Body of pancreas (tissue), 4 donors: ENCODE measurements at regions not wholly inside any gene's neighbourhood (a gene's known extent, or its start where the extent isn't known, plus 50 kb on each side); places are given as distances from the start of the nearest gene placed in this dataset.

Experiments used
- ATAC-seq: fragments of 150-250 bp; one replicate; pipeline ENCODE4 v1.9.1; 2016
- DNase-seq, 4 donors: peaks; one replicate each; pipeline ENCODE4 v3.0.0-alpha.2; 2019
- H3K27ac ChIP-seq, 4 donors: fragments of 200-600 bp; sonication (generic); 1 replicate in 3 of 4; 2 replicates in 1 of 4; pipeline versions ENCODE4 v1.5.1 to v1.6.1; 2016 to 2019; ENCODE audit warnings: mild to moderate bottlenecking in 1 of 4, mixed read lengths in 1 of 4, moderate library complexity in 1 of 4
- H3K27me3 ChIP-seq, 2 donors: fragments of 200-600 bp; sonication (generic); one replicate each; pipeline ENCODE4 v1.6.0; 2016; ENCODE audit warnings: mild to moderate bottlenecking in 1 of 2
- H3K36me3 ChIP-seq, 2 donors: fragments of 200-600 bp; sonication (generic); replicated peaks in 1 of 2; 2 replicates each; pipeline ENCODE4 v1.5.1; 2016; ENCODE audit warnings: low read depth in 2 of 2; ENCODE audit not compliant: insufficient read depth in 1 of 2
- H3K4me1 ChIP-seq: fragments of 200-600 bp; sonication (generic); one replicate; pipeline ENCODE4 v1.6.0; 2016
- H3K4me3 ChIP-seq, 2 donors: fragments of 200-600 bp; sonication (generic); 1 replicate in 1 of 2; 2 replicates in 1 of 2; pipeline ENCODE4 v1.5.1; 2016 to 2019
- H3K9me3 ChIP-seq, 3 donors: fragments of 200-600 bp; sonication (generic); 1 replicate in 2 of 3; 2 replicates in 1 of 3; pipeline ENCODE4 v1.5.1; 2016
- CTCF ChIP-seq, 7 experiments: fragments of 450-650 bp in 4 of 7; fragments of 200-600 bp in 3 of 7; sonication (generic) in 3 of 7; IDR thresholded peaks; one replicate each; pipeline ENCODE4 v1.5.1; 2016 to 2019; ENCODE audit warnings: antibody characterized with exemption in 7 of 7
- POLR2A ChIP-seq, 3 donors: fragments of 450-650 bp; IDR thresholded peaks; one replicate each; pipeline ENCODE4 v1.6.1; 2016; ENCODE audit warnings: antibody characterized with exemption in 3 of 3, mild to moderate bottlenecking in 2 of 3
- WGBS, 2 donors: methylation state at CpG; one replicate each; pipeline ENCODE4 v1.1.5; 2017; 5-methylcytosine and 5-hydroxymethylcytosine counted together
- intact Hi-C: fragments of 100-400 bp; cut with DNase I; formaldehyde crosslinking; loops from one replicate; pipeline ENCODE4 v1.15.1; 2023

GRCh38 chr16:64542152-64542551 lies 579.7 kb downstream of the CDH11 start:
- H3K4me3 ChIP-seq, result no peak overlapping the region
- 91 to 93% methylated on average over 2 of the region's 2 CpGs for WGBS, 2 donors
- no peaks in the 10 kb centered on the region for H3K27me3 ChIP-seq
- ATAC-seq, result no peak
- H3K27ac ChIP-seq, result no peak overlapping the region
- no peaks in the 10 kb centered on the region for H3K9me3 ChIP-seq
- intact Hi-C loops, result no loop called here
- no peak for DNase-seq
- H3K36me3 ChIP-seq, result no peaks in the 10 kb centered on the region
- TF ChIP-seq CTCF (IDR thresholded peaks at IDR 0.05) (no peak), POLR2A (IDR thresholded peaks at IDR 0.05) (no peak)
- no peaks in the 10 kb centered on the region for H3K4me1 ChIP-seq

- WGBS, 2 donors, result 71 to 88% methylated on average over 2 of the region's 2 CpGs
- no peak for ATAC-seq
Measured at GRCh38 chr16:64541621-64542020, 580.2 kb downstream of the CDH11 start.

GRCh38 chr16:64540434-64540833 lies 581.4 kb downstream of the CDH11 start:
- Histone ChIP-seq H3K36me3 (no peaks in the 10 kb centered on the region), H3K4me3 (no peak overlapping the region), H3K27ac (no peak overlapping the region), H3K4me1 (no peaks in the 10 kb centered on the region), H3K27me3 (no peaks in the 10 kb centered on the region), H3K9me3 (no peaks in the 10 kb centered on the region)
- intact Hi-C loops, result no loop called here
- DNase-seq (no peak), ATAC-seq (no peak)
- 58 to 71% methylated on average over 3 of the region's 3 CpGs for WGBS, 2 donors
- TF ChIP-seq CTCF (IDR thresholded peaks at IDR 0.05) (no peak), POLR2A (IDR thresholded peaks at IDR 0.05) (no peak)

More at GRCh38 chr16:64541621-64542020, 580.2 kb downstream of the CDH11 start:
- no peaks in the 10 kb centered on the region for H3K36me3 ChIP-seq
- H3K27me3 ChIP-seq, result no peaks in the 10 kb centered on the region
- no peak overlapping the region for H3K27ac ChIP-seq
- DNase-seq, result no peak
- no peak overlapping the region for H3K4me3 ChIP-seq
- no peaks in the 10 kb centered on the region for H3K4me1 ChIP-seq
- intact Hi-C loops, result no loop called here
- H3K9me3 ChIP-seq, result no peaks in the 10 kb centered on the region
- TF ChIP-seq CTCF (IDR thresholded peaks at IDR 0.05) (no peak), POLR2A (IDR thresholded peaks at IDR 0.05) (no peak)

GRCh38 chr16:64539811-64540371 lies 582.0 kb downstream of the CDH11 start:
- DNase-seq (no peak), ATAC-seq (no peak)
- intact Hi-C loops, result no loop called here
- 79 to 80% methylated on average over 4 of the region's 4 CpGs for WGBS, 2 donors
- H3K4me1 ChIP-seq, result no peaks in the 10 kb centered on the region
- H3K27ac ChIP-seq, result no peak overlapping the region
- TF ChIP-seq POLR2A (IDR thresholded peaks at IDR 0.05) (no peak), CTCF (IDR thresholded peaks at IDR 0.05) (no peak)
- H3K27me3 ChIP-seq, result no peaks in the 10 kb centered on the region
- H3K36me3 ChIP-seq, result no peaks in the 10 kb centered on the region
- H3K9me3 ChIP-seq, result no peaks in the 10 kb centered on the region
- no peak overlapping the region for H3K4me3 ChIP-seq

GRCh38 chr16:64534180-64534780 lies 587.6 kb downstream of the CDH11 start:
- H3K36me3 ChIP-seq, result no peaks in the 10 kb centered on the region
- TF ChIP-seq POLR2A (IDR thresholded peaks at IDR 0.05) (no peak), CTCF (IDR thresholded peaks at IDR 0.05) (no peak)
- H3K9me3 ChIP-seq, result no peaks in the 10 kb centered on the region
- no peaks in the 10 kb centered on the region for H3K4me1 ChIP-seq
- no peak overlapping the region for H3K27ac ChIP-seq
- H3K27me3 ChIP-seq, result no peaks in the 10 kb centered on the region
- intact Hi-C loops, result no loop called here
- no peak overlapping the region for H3K4me3 ChIP-seq
- WGBS, 2 donors, result 74 to 75% methylated on average over 6 of the region's 6 CpGs
- ATAC-seq, result no peak
- DNase-seq, result no peak
